GM12874 (cell line): ENCODE measurements at regions not wholly inside any gene's neighbourhood (a gene's known extent, or its start where the extent isn't known, plus 50 kb on each side); places are given as distances from the start of the nearest gene placed in this dataset.

Experiments used
- TF ChIP-seq, protein P1 (sequence below): IDR thresholded peaks from 2 replicates; pipeline ENCODE4 v1.5.1; 2011; ENCODE audit warnings: low read depth, mild to moderate bottlenecking, control low read depth, low read length, moderate library complexity; ENCODE audit not compliant: insufficient read depth

DNA sequence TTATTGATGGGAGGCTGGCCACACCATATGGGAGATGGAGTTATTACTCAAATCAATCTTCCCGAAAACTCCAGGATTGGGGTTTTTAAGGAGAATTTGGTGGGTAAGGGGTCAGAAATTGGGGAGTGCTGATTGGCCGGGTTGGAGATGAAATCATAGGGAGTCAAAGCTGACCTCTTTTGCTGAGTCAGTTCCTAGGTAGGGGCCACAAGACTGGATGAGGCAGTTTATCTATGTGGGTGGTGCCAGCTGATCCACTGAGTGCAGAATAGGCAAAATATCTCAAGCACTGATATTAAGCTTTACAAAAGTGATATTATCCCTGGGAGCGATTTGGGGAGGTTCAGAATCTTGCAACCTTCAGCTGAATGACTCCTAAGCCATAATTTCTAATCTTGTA lies 75.7 kb upstream of the CLINT1 start:
- TF ChIP-seq, protein P1, sequence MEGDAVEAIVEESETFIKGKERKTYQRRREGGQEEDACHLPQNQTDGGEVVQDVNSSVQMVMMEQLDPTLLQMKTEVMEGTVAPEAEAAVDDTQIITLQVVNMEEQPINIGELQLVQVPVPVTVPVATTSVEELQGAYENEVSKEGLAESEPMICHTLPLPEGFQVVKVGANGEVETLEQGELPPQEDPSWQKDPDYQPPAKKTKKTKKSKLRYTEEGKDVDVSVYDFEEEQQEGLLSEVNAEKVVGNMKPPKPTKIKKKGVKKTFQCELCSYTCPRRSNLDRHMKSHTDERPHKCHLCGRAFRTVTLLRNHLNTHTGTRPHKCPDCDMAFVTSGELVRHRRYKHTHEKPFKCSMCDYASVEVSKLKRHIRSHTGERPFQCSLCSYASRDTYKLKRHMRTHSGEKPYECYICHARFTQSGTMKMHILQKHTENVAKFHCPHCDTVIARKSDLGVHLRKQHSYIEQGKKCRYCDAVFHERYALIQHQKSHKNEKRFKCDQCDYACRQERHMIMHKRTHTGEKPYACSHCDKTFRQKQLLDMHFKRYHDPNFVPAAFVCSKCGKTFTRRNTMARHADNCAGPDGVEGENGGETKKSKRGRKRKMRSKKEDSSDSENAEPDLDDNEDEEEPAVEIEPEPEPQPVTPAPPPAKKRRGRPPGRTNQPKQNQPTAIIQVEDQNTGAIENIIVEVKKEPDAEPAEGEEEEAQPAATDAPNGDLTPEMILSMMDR = no peak

DNA sequence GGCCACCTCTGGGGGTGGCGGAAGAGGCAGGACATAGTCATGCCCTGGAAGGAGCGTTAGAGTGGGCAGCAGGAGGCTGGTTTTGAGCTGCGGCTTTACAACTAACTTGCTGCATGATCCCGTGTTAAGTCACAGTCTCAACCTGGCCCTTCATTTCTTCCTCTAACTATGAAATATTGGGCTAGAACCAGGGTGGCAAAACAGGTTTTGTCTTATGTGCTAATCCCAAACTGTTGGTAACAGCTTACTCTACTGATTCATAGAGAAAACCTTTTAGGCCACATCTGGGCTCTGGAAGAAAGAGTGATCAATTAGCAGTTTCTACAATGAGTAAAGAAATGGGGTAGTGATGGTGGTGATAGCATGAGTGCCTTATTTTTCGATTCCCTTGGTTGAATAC lies 74.1 kb upstream of the CLINT1 start:
- TF ChIP-seq, protein P1 = no peak

- TF ChIP-seq, protein P1 = no peak
These were observed 71.8 kb upstream of the CLINT1 start for GRCh38 chr5:157930710-157931109.

DNA sequence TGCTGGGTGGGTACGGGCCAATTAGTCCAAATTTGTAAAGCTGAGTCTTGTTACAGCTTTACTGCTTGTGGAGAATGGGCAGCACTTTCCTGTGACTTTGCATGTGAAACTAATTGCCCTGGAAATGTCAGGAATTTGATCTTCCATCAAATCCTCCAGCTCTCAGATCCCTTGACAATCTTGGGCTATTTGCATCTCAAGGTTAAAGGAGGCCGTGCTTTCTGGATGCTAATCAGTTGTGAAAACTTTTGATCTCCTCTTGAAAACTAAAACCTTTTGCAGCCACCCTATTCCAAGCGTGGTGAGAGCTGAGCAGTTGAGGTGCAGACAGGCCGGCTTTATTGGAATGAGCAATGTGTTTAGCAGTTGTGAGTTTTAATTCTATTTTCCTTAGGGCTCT lies 68.0 kb upstream of the CLINT1 start:
- TF ChIP-seq, protein P1 = no peak

- TF ChIP-seq, protein P1 = no peak
These were observed 67.1 kb upstream of the CLINT1 start for GRCh38 chr5:157925786-157926671.

DNA sequence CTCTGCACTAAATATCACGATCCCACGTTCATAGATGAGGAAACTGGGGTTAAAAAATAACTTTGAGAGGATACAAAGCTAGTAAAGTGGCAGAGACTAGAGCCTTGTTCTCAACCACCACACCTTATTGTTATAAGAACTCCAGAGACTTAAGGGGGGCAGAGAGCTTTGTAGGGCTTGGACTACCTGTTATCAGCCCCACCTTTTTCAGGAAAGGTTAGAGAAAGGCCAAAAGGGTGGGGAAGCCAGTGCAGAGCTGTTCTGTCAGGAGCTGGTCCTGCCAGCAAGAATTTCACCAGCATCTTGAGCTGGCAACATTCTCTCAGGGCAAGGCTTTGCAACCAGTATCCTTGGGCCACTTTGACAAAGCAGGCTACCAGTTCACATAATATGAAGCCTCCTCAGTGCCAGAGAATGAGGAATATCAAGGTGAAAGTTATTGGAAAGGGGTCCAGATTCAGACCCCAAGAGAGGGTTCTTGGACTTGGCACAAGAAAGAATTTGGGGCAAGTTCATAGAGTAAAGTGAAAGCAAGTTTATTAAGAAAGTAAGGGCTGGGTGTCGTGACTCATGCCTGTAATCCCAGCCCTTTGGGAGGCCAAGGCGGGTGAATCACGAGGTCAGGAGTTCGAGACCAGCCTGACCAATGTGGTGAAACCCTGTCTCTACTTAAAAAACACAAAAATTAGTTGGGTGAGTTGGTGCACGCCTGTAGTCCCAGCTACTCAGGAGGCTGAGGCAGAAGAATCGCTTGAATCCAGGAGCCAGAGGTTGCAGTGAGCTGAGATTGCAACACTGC lies 66.2 kb upstream of the CLINT1 start:
- TF ChIP-seq, protein P1 = no peak

- TF ChIP-seq, protein P1 = no peak
These were observed 65.5 kb upstream of the CLINT1 start for GRCh38 chr5:157924490-157924889.
